ENCODE measurements at regions not wholly inside any gene's neighbourhood (a gene's known extent, or its start where the extent isn't known, plus 50 kb on each side); places are given as distances from the start of the nearest gene placed in this dataset.

GRCh38 chr7:442457-442856 is 77.2 kb downstream of the PDGFA start:
- TF ChIP-seq CTCF (IDR thresholded peaks at IDR 0.05; ENCODE audit: low read length), result no peak
- no peak for TF ChIP-seq EZH2phosphoT487 (IDR thresholded peaks at IDR 0.05; ENCODE audit: low read length)
- TF ChIP-seq EZH2 (optimal IDR thresholded peaks at IDR 0.05; ENCODE audit: low read depth, low read length), result no peak
